ENCODE measurements at regions not wholly inside any gene's neighbourhood (a gene's known extent, or its start where the extent isn't known, plus 50 kb on each side); places are given as distances from the start of the nearest gene placed in this dataset.

- intact Hi-C loops (cut with micrococcal nuclease; ENCODE audit: unreplicated experiment), result loop anchor here (10.0 kb wide), 1 partner anchor 669 kb away; no protein-coding TSS in a partner anchor
- ChIA-PET CTCF (no interaction called here), POLR2A (ENCODE audit: low non-redundant PET) (no interaction called here)
- Histone ChIP-seq H3K9me3 (ENCODE audit: low read depth, low read length, poor library complexity, severe bottlenecking) (no peaks in the 10 kb centered on the region), H3K27ac (ENCODE audit: low read depth, low read length, poor library complexity, severe bottlenecking) (no peak overlapping the region), H3K36me3 (ENCODE audit: insufficient read depth, low read length, poor library complexity, severe bottlenecking) (no peaks in the 10 kb centered on the region), H3K27me3 (replicated peaks; ENCODE audit: insufficient read depth, low read depth, low read length, poor library complexity) (no peaks in the 10 kb centered on the region), H3K4me1 (ENCODE audit: insufficient read depth, low read length, poor library complexity, severe bottlenecking) (no peaks in the 10 kb centered on the region), H3K4me3 (ENCODE audit: low read depth, low read length, poor library complexity, severe bottlenecking) (no peak overlapping the region)
- no TSS peak for BruUV-seq (replicated peaks)
- no peak for DNase-seq (ENCODE audit: low spot score)
- TF ChIP-seq CTCF (conservative IDR thresholded peaks at IDR 0.05; ENCODE audit: low read depth, low read length), result no peak
- TF ChIP-seq EZH2 (IDR thresholded peaks at IDR 0.05; ENCODE audit: borderline replicate concordance, low read depth, low read length, poor library complexity, severe bottlenecking), result no peak
Observed at GRCh38 chr3:67783281-67784250, 129.2 kb upstream of the SUCLG2 start.

GRCh38 chr3:67781871-67782270 lies 127.5 kb upstream of the SUCLG2 start:
- DNase-seq (ENCODE audit: low spot score), result no peak
- CTCF ChIA-PET, result no interaction called here

GRCh38 chr3:67781218-67781617 lies 126.8 kb upstream of the SUCLG2 start:
- Histone ChIP-seq H3K4me1 (ENCODE audit: insufficient read depth, low read length, poor library complexity, severe bottlenecking) (no peaks in the 10 kb centered on the region), H3K36me3 (ENCODE audit: insufficient read depth, low read length, poor library complexity, severe bottlenecking) (no peaks in the 10 kb centered on the region), H3K27ac (ENCODE audit: low read depth, low read length, poor library complexity, severe bottlenecking) (no peak overlapping the region), H3K9me3 (ENCODE audit: low read depth, low read length, poor library complexity, severe bottlenecking) (no peaks in the 10 kb centered on the region), H3K4me3 (ENCODE audit: low read depth, low read length, poor library complexity, severe bottlenecking) (no peak overlapping the region), H3K27me3 (replicated peaks; ENCODE audit: insufficient read depth, low read depth, low read length, poor library complexity) (no peaks in the 10 kb centered on the region)
- TF ChIP-seq EZH2 (IDR thresholded peaks at IDR 0.05; ENCODE audit: borderline replicate concordance, low read depth, low read length, poor library complexity, severe bottlenecking), result no peak
- TF ChIP-seq CTCF (conservative IDR thresholded peaks at IDR 0.05; ENCODE audit: low read depth, low read length), result no peak
- BruUV-seq (replicated peaks), result no TSS peak
- CTCF ChIA-PET, result no interaction called here
- DNase-seq (ENCODE audit: low spot score), result no peak
- POLR2A ChIA-PET (ENCODE audit: low non-redundant PET), result no interaction called here
- intact Hi-C loops (cut with micrococcal nuclease; ENCODE audit: unreplicated experiment), result loop anchor here (10.0 kb wide), 1 partner anchor 666 kb away; no protein-coding TSS in a partner anchor

More at GRCh38 chr3:67781871-67782270, 127.5 kb upstream of the SUCLG2 start:
- TF ChIP-seq CTCF (conservative IDR thresholded peaks at IDR 0.05; ENCODE audit: low read depth, low read length) (no peak), EZH2 (IDR thresholded peaks at IDR 0.05; ENCODE audit: borderline replicate concordance, low read depth, low read length, poor library complexity, severe bottlenecking) (no peak)
- no peaks in the 10 kb centered on the region for H3K4me1 ChIP-seq (ENCODE audit: insufficient read depth, low read length, poor library complexity, severe bottlenecking)
- H3K27me3 ChIP-seq (replicated peaks; ENCODE audit: insufficient read depth, low read depth, low read length, poor library complexity), result no peaks in the 10 kb centered on the region
- BruUV-seq (replicated peaks), result no TSS peak
- intact Hi-C loops (cut with micrococcal nuclease; ENCODE audit: unreplicated experiment), result loop anchor here (10.0 kb wide), 1 partner anchor 667 kb away; no protein-coding TSS in a partner anchor
- H3K4me3 ChIP-seq (ENCODE audit: low read depth, low read length, poor library complexity, severe bottlenecking), result no peak overlapping the region
- H3K36me3 ChIP-seq (ENCODE audit: insufficient read depth, low read length, poor library complexity, severe bottlenecking), result no peaks in the 10 kb centered on the region
- no peak overlapping the region for H3K27ac ChIP-seq (ENCODE audit: low read depth, low read length, poor library complexity, severe bottlenecking)
- no peaks in the 10 kb centered on the region for H3K9me3 ChIP-seq (ENCODE audit: low read depth, low read length, poor library complexity, severe bottlenecking)
- POLR2A ChIA-PET (ENCODE audit: low non-redundant PET), result no interaction called here
